ENCODE measurements at regions not wholly inside any gene's neighbourhood (a gene's known extent, or its start where the extent isn't known, plus 50 kb on each side); places are given as distances from the start of the nearest gene placed in this dataset.

DNA sequence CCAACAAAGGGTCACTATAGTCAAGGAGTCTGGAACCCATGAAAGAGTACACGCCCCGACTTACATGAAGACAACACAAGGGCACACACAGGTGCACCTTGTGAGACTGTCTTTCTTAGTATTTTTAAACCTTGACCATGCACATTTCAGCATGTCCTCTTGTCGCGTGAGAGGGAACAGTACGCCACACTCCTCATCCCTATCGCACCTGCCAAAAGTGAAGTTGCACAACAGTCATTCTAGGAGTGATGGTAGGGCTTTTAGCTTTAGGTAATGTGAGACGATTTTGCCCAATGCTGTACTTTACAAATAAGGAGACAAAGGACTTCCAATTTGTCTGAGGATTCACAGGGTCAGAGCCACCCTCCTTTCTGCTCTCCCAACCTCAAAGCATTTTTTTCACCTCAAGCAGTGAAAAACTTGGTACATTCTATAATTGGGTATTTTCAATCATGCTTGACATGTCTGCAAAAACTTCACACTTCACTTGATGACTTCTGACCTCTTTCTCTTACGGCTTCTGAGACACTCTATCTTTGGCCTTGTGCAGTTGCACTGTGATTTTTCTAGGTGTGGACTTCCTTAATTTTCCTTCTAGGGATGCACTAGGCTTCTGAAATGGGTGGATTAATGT, 173.9 kb upstream of the GRB10 start:
- WGBS (ENCODE audit: extremely low coverage, insufficient read length, low lambda C conversion rate): no CpG with 5 or more reads among the region's 8 CpGs
- H3K4ac ChIP-seq (ENCODE audit: low read depth, low read length): no peak overlapping the region
- H4K8ac ChIP-seq (replicated peaks; ENCODE audit: insufficient read length, low read depth, low read length): no peak overlapping the region
- H3K4me2 ChIP-seq (ENCODE audit: insufficient read depth, insufficient read length, low read length): no peak overlapping the region
- H3K4me1 Mint-ChIP-seq: peaks cover 11 to 35% of the 10 kb centered on the region in 2 experiments
- H2AFZ ChIP-seq (ENCODE audit: low read length): no peak overlapping the region
- H3K9me3 ChIP-seq (ENCODE audit: control insufficient read depth, low read depth, low read length): peaks cover 8% of the 10 kb centered on the region
- peaks cover 0 to 20% (median 6%) of the 10 kb centered on the region in 3 experiments; a peak in 6 of 7 replicates for H3K36me3 Mint-ChIP-seq (ENCODE audit: insufficient read depth in 1 of 3, low read depth in 3 of 3)
- no peak overlapping the region for H3K18ac ChIP-seq (ENCODE audit: insufficient read length, low read depth, low read length)
- H2BK5ac ChIP-seq (ENCODE audit: insufficient read length, low read length): no peak overlapping the region
- H3K27me3 ChIP-seq (ENCODE audit: insufficient read depth, low read length): peaks cover 48% of the 10 kb centered on the region
- H3K27ac ChIP-seq (ENCODE audit: insufficient read length, low read depth, low read length): no peak overlapping the region
- H3K79me1 ChIP-seq (ENCODE audit: insufficient read depth, low read depth, low read length, poor library complexity, severe bottlenecking): no peaks in the 10 kb centered on the region
- H3T11ph ChIP-seq (ENCODE audit: low read length): no peak overlapping the region
- H2BK12ac ChIP-seq (ENCODE audit: insufficient read length, low read depth, low read length): no peak overlapping the region
- H4K20me1 ChIP-seq (ENCODE audit: control insufficient read depth, insufficient read depth, insufficient read length): no peaks in the 10 kb centered on the region
- no peak overlapping the region for H3K14ac ChIP-seq (ENCODE audit: insufficient read depth, low read length)
- H4K91ac ChIP-seq (ENCODE audit: insufficient read length, low read depth, low read length): no peak overlapping the region
- peaks cover 76% of the 10 kb centered on the region for H3K27me3 Mint-ChIP-seq (ENCODE audit: low read depth)
- H4K5ac ChIP-seq (ENCODE audit: insufficient read length, low read depth, low read length): no peak overlapping the region
- H3K9ac ChIP-seq (ENCODE audit: extremely low read depth, insufficient read length, low read length): no peak overlapping the region
- H2AK5ac ChIP-seq (ENCODE audit: insufficient read length, low read length): no peak overlapping the region
- no peak overlapping the region for H3K27ac Mint-ChIP-seq
- H3K9me3 Mint-ChIP-seq: peaks cover 2 to 23% of the 10 kb centered on the region in 2 experiments; a peak in 4 of 5 replicates
- H3K23me2 ChIP-seq (ENCODE audit: insufficient read length, low read depth, low read length, poor library complexity, severe bottlenecking): no peaks in the 10 kb centered on the region
- H3K23ac ChIP-seq (ENCODE audit: insufficient read length, low read depth, low read length): no peak overlapping the region
- H3K4me1 ChIP-seq (ENCODE audit: insufficient read depth, low read length): no peaks in the 10 kb centered on the region; the same call in 1 of the 2 replicates
- TF ChIP-seq, protein P1, sequence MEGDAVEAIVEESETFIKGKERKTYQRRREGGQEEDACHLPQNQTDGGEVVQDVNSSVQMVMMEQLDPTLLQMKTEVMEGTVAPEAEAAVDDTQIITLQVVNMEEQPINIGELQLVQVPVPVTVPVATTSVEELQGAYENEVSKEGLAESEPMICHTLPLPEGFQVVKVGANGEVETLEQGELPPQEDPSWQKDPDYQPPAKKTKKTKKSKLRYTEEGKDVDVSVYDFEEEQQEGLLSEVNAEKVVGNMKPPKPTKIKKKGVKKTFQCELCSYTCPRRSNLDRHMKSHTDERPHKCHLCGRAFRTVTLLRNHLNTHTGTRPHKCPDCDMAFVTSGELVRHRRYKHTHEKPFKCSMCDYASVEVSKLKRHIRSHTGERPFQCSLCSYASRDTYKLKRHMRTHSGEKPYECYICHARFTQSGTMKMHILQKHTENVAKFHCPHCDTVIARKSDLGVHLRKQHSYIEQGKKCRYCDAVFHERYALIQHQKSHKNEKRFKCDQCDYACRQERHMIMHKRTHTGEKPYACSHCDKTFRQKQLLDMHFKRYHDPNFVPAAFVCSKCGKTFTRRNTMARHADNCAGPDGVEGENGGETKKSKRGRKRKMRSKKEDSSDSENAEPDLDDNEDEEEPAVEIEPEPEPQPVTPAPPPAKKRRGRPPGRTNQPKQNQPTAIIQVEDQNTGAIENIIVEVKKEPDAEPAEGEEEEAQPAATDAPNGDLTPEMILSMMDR (conservative IDR thresholded peaks at IDR 0.05): no peak
- no peak for DNase-seq
- H2BK15ac ChIP-seq (ENCODE audit: low read depth, low read length): no peak overlapping the region
- no peak overlapping the region for H3K56ac ChIP-seq (ENCODE audit: insufficient read length, low read depth, low read length)
- no peak overlapping the region for H2BK120ac ChIP-seq (ENCODE audit: low read depth, low read length, poor library complexity, severe bottlenecking)
- H3K4me3 Mint-ChIP-seq: no peak overlapping the region
- no peak overlapping the region for H2BK20ac ChIP-seq (ENCODE audit: low read depth, low read length, poor library complexity, severe bottlenecking)
- H3K79me2 ChIP-seq (ENCODE audit: insufficient read depth, low read length): no peaks in the 10 kb centered on the region

All from H9 (cell line).